ENCODE measurements at regions not wholly inside any gene's neighbourhood (a gene's known extent, or its start where the extent isn't known, plus 50 kb on each side); places are given as distances from the start of the nearest gene placed in this dataset.

DNA sequence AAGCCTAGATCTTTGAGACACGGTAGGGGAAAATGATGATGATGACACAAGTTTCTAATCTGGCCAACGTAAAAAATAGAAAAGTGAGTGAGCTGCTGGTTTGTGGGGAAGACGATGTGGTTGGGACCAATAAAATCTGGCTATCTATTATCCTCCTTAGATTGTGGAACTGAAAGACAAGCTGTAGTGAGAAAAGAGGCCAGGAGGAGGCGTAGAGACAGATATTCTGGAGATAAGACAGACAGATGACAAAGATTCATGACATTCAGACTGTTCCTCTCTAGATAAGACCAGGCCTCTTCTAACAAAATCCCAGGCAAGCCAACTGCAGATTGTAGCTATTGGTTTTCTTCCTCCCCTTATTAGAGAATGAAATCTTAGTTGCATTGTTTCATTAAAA, 376.3 kb upstream of the UBE2E3 start:
- CTCF ChIA-PET = no interaction called here
- intact Hi-C loops (cut with micrococcal nuclease) = no loop called here

DNA sequence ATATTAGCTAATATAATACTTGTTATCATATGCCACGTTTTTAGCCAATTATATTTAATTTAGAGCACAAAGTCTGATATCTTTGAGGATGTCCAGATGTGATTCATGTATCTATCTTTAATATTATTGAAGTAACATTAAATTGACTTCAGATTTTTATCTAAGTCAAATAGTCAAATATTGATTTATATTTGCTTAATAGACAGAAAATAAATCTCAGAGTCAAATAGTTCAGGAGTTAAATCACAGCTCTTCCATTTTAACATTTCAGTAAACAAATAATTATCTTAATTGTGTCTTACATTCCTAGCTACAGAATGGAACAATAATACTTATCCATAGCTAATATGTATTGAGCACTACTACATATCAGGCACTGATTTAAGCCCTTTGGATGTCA, 379.4 kb upstream of the UBE2E3 start:
- CTCF ChIA-PET = no interaction called here

More for the DNA sequence above, 376.3 kb upstream of the UBE2E3 start:
- DNase-seq (peak; percentile 62), ATAC-seq (peak; percentile 49; the same call in 1 of the 2 replicates)
- Histone ChIP-seq H3K4me1 (ENCODE audit: insufficient read depth, low read length) (no peaks in the 10 kb centered on the region), H3K27me3 (ENCODE audit: low read length) (no peaks in the 10 kb centered on the region), H3K9me2 (replicated peaks; ENCODE audit: low read length) (no peaks in the 10 kb centered on the region), H3F3A (ENCODE audit: low read length, unreplicated experiment) (no peaks in the 10 kb centered on the region), H4K20me1 (ENCODE audit: low read length) (no peaks in the 10 kb centered on the region), H2AFZ (ENCODE audit: low read length) (no peak overlapping the region), H3K79me2 (ENCODE audit: low read length) (no peaks in the 10 kb centered on the region), H3K4me2 (ENCODE audit: low read length) (no peak overlapping the region), H3K4me3 (ENCODE audit: low read length) (no peak overlapping the region), H3K27ac (ENCODE audit: low read length) (no peak overlapping the region), H3K36me3 (ENCODE audit: low read depth, low read length) (no peaks in the 10 kb centered on the region), H3K9me3 (ENCODE audit: low read length) (no peaks in the 10 kb centered on the region), H3K9ac (ENCODE audit: low read length) (no peak overlapping the region)
- POLR2A ChIA-PET (ENCODE audit: unreplicated experiment) = no interaction called here
- TF ChIP-seq, protein P1, sequence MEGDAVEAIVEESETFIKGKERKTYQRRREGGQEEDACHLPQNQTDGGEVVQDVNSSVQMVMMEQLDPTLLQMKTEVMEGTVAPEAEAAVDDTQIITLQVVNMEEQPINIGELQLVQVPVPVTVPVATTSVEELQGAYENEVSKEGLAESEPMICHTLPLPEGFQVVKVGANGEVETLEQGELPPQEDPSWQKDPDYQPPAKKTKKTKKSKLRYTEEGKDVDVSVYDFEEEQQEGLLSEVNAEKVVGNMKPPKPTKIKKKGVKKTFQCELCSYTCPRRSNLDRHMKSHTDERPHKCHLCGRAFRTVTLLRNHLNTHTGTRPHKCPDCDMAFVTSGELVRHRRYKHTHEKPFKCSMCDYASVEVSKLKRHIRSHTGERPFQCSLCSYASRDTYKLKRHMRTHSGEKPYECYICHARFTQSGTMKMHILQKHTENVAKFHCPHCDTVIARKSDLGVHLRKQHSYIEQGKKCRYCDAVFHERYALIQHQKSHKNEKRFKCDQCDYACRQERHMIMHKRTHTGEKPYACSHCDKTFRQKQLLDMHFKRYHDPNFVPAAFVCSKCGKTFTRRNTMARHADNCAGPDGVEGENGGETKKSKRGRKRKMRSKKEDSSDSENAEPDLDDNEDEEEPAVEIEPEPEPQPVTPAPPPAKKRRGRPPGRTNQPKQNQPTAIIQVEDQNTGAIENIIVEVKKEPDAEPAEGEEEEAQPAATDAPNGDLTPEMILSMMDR (conservative IDR thresholded peaks at IDR 0.05; ENCODE audit: low read depth, low read length) = peak; percentile 67
- no peak for TF ChIP-seq EZH2 (IDR thresholded peaks at IDR 0.05; ENCODE audit: low read length, unreplicated experiment)
- no TSS peak for BruUV-seq (replicated peaks)

DNA sequence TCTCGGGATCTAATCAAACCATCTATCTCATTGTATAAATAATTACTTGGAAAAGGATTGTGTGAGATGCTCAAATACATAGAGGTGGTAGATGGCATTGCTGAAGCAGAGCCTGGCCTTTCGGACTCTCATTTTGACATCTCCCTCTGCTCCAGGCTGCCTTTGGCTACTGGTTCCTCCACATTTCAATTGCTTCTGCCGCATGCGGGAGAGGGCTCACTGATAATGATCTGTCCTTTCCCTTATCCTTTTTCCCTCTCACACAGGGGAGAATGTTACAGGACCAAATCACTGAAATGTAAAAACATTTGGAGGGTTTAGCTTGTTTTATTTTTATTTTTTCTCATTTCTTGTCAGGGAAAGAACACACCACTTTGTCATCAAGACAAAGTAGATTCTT, 380.6 kb upstream of the UBE2E3 start:
- H3K9me2 ChIP-seq (replicated peaks; ENCODE audit: low read length) = no peaks in the 10 kb centered on the region
- no peak overlapping the region for H3K4me3 ChIP-seq (ENCODE audit: low read length)
- no peaks in the 10 kb centered on the region for H3K36me3 ChIP-seq (ENCODE audit: low read depth, low read length)
- POLR2A ChIA-PET (ENCODE audit: unreplicated experiment) = no interaction called here
- intact Hi-C loops (cut with micrococcal nuclease) = no loop called here
- DNase-seq (no peak), ATAC-seq (no peak)
- no peak for TF ChIP-seq EZH2phosphoT487 (IDR thresholded peaks at IDR 0.05; ENCODE audit: borderline replicate concordance, low read length)
- TF ChIP-seq, protein P1 (conservative IDR thresholded peaks at IDR 0.05; ENCODE audit: low read depth, low read length) = no peak
- CTCF ChIA-PET = no interaction called here
- H3K4me1 ChIP-seq (ENCODE audit: insufficient read depth, low read length) = no peaks in the 10 kb centered on the region
- no peak overlapping the region for H2AFZ ChIP-seq (ENCODE audit: low read length)
- H3K9me3 ChIP-seq (ENCODE audit: low read length) = no peaks in the 10 kb centered on the region
- no TSS peak for BruUV-seq (replicated peaks)
- no peak overlapping the region for H3K9ac ChIP-seq (ENCODE audit: low read length)
- no peak overlapping the region for H3K4me2 ChIP-seq (ENCODE audit: low read length)
- no peaks in the 10 kb centered on the region for H3F3A ChIP-seq (ENCODE audit: low read length, unreplicated experiment)
- no peaks in the 10 kb centered on the region for H4K20me1 ChIP-seq (ENCODE audit: low read length)
- no peaks in the 10 kb centered on the region for H3K27me3 ChIP-seq (ENCODE audit: low read length)
- no peaks in the 10 kb centered on the region for H3K79me2 ChIP-seq (ENCODE audit: low read length)
- no peak overlapping the region for H3K27ac ChIP-seq (ENCODE audit: low read length)

More for the DNA sequence above, 379.4 kb upstream of the UBE2E3 start:
- H3K9me3 ChIP-seq (ENCODE audit: low read length) = no peaks in the 10 kb centered on the region
- H3K4me3 ChIP-seq (ENCODE audit: low read length) = no peak overlapping the region
- BruUV-seq (replicated peaks) = no TSS peak
- intact Hi-C loops (cut with micrococcal nuclease) = no loop called here
- no peaks in the 10 kb centered on the region for H3K4me1 ChIP-seq (ENCODE audit: insufficient read depth, low read length)
- H3K27ac ChIP-seq (ENCODE audit: low read length) = no peak overlapping the region
- H3K79me2 ChIP-seq (ENCODE audit: low read length) = no peaks in the 10 kb centered on the region
- H4K20me1 ChIP-seq (ENCODE audit: low read length) = no peaks in the 10 kb centered on the region
- ATAC-seq (no peak), DNase-seq (no peak)
- H3K36me3 ChIP-seq (ENCODE audit: low read depth, low read length) = no peaks in the 10 kb centered on the region
- H3K9me2 ChIP-seq (replicated peaks; ENCODE audit: low read length) = no peaks in the 10 kb centered on the region
- H3F3A ChIP-seq (ENCODE audit: low read length, unreplicated experiment) = no peaks in the 10 kb centered on the region
- no peak overlapping the region for H3K4me2 ChIP-seq (ENCODE audit: low read length)
- H2AFZ ChIP-seq (ENCODE audit: low read length) = no peak overlapping the region
- no peak for TF ChIP-seq EZH2 (IDR thresholded peaks at IDR 0.05; ENCODE audit: low read length, unreplicated experiment)
- TF ChIP-seq, protein P1 (conservative IDR thresholded peaks at IDR 0.05; ENCODE audit: low read depth, low read length) = no peak
- no peak for TF ChIP-seq EZH2phosphoT487 (IDR thresholded peaks at IDR 0.05; ENCODE audit: borderline replicate concordance, low read length)
- POLR2A ChIA-PET (ENCODE audit: unreplicated experiment) = no interaction called here
- H3K27me3 ChIP-seq (ENCODE audit: low read length) = no peaks in the 10 kb centered on the region
- H3K9ac ChIP-seq (ENCODE audit: low read length) = no peak overlapping the region
